HG02588 (cell line): ENCODE measurements at regions not wholly inside any gene's neighbourhood (a gene's known extent, or its start where the extent isn't known, plus 50 kb on each side); places are given as distances from the start of the nearest gene placed in this dataset.
"Not testable (repeated sequence)": the region's sequence is repeated elsewhere in the genome, so short reads cannot be mapped to it uniquely, and the experiment has no call there.

ENCODE experiments used
- ATAC-seq: cut with Tn5 transposase; IDR thresholded peaks from one replicate; pipeline ENCODE4 v1.9.1; 2021; ENCODE audit warnings: mild to moderate bottlenecking, moderate library complexity; ENCODE audit not compliant: unreplicated experiment

- not testable (repeated sequence) for ATAC-seq
These were observed 54.1 kb upstream of the NBPF9 start for GRCh38 chr1:149157409-149157808.

- ATAC-seq, result not testable (repeated sequence)
These were observed 55.0 kb upstream of the NBPF9 start for GRCh38 chr1:149158308-149158707.

GRCh38 chr1:149163063-149163444 is 59.7 kb upstream of the NBPF9 start:
- ATAC-seq, result peak; percentile 84

- ATAC-seq, result not testable (repeated sequence)
These were observed 71.4 kb upstream of the NBPF9 start for GRCh38 chr1:149174765-149175164.

- not testable (repeated sequence) for ATAC-seq
These were observed 72.5 kb upstream of the NBPF9 start for GRCh38 chr1:149175812-149176211.

GRCh38 chr1:149176453-149177316 is 73.3 kb upstream of the NBPF9 start:
- ATAC-seq, result not testable (repeated sequence)

- not testable (repeated sequence) for ATAC-seq
These were observed 87.4 kb upstream of the NBPF9 start for GRCh38 chr1:149190742-149191141.

GRCh38 chr1:149196651-149197050 is 93.3 kb upstream of the NBPF9 start:
- ATAC-seq, result not testable (repeated sequence)

- peak; percentile 62 for ATAC-seq
These were observed 97.2 kb upstream of the NBPF9 start for GRCh38 chr1:149200567-149200966.

- ATAC-seq, result not testable (repeated sequence)
These were observed 98.9 kb upstream of the NBPF9 start for GRCh38 chr1:149202283-149202682.

- ATAC-seq, result not testable (repeated sequence)
These were observed 101.0 kb upstream of the NBPF9 start for GRCh38 chr1:149204396-149204795.

- not testable (repeated sequence) for ATAC-seq
These were observed 105.5 kb upstream of the NBPF9 start for GRCh38 chr1:149208836-149209235.

- not testable (repeated sequence) for ATAC-seq
These were observed 108.5 kb upstream of the NBPF9 start for GRCh38 chr1:149211757-149212420.

- ATAC-seq, result not testable (repeated sequence)
These were observed 109.6 kb upstream of the NBPF9 start for GRCh38 chr1:149212946-149213345.

- ATAC-seq, result not testable (repeated sequence)
These were observed 110.3 kb upstream of the NBPF9 start for GRCh38 chr1:149213673-149214072.

GRCh38 chr1:149218080-149218988 is 115.0 kb upstream of the NBPF9 start:
- ATAC-seq, result not testable (repeated sequence)

- not testable (repeated sequence) for ATAC-seq
These were observed 116.2 kb upstream of the NBPF9 start for GRCh38 chr1:149219539-149219938.

- ATAC-seq, result not testable (repeated sequence)
These were observed 117.2 kb upstream of the NBPF9 start for GRCh38 chr1:149220463-149221074.

GRCh38 chr1:149227933-149228665 is 124.7 kb upstream of the NBPF9 start:
- not testable (repeated sequence) for ATAC-seq
